ENCODE measurements at regions not wholly inside any gene's neighbourhood (a gene's known extent, or its start where the extent isn't known, plus 50 kb on each side); places are given as distances from the start of the nearest gene placed in this dataset.

DNA sequence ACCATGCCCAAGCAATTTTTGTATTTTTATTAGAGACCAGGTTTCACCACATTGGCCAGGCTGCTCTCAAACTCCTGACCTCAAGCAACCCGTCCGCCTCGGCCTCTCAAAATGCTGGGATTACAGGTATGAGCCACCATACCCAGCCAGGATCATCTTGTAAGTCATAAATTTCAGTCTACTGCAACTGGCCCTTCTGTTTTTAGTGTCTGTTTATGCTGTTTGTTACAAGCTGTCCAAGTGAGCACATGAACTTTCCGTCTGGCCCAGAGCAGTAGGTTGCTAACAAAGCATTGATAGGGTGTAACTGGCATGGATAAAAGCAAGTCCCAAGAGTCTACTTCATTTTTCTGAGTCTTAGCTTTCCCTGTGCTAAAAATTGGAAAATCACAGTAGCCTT lies 164.4 kb upstream of the NT5C1B start:
- TF ChIP-seq, protein P1, sequence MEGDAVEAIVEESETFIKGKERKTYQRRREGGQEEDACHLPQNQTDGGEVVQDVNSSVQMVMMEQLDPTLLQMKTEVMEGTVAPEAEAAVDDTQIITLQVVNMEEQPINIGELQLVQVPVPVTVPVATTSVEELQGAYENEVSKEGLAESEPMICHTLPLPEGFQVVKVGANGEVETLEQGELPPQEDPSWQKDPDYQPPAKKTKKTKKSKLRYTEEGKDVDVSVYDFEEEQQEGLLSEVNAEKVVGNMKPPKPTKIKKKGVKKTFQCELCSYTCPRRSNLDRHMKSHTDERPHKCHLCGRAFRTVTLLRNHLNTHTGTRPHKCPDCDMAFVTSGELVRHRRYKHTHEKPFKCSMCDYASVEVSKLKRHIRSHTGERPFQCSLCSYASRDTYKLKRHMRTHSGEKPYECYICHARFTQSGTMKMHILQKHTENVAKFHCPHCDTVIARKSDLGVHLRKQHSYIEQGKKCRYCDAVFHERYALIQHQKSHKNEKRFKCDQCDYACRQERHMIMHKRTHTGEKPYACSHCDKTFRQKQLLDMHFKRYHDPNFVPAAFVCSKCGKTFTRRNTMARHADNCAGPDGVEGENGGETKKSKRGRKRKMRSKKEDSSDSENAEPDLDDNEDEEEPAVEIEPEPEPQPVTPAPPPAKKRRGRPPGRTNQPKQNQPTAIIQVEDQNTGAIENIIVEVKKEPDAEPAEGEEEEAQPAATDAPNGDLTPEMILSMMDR (IDR thresholded peaks at IDR 0.05; ENCODE audit: borderline replicate concordance, extremely low read depth, low read length, poor library complexity, severe bottlenecking): no peak
- TF ChIP-seq EZH2 (IDR thresholded peaks at IDR 0.05; ENCODE audit: borderline replicate concordance, low read depth, low read length, severe bottlenecking): no peak
